H9 (cell line): ENCODE measurements at regions not wholly inside any gene's neighbourhood (a gene's known extent, or its start where the extent isn't known, plus 50 kb on each side); places are given as distances from the start of the nearest gene placed in this dataset.

Experiments used
- DNase-seq: peaks from one replicate; pipeline ENCODE4 v3.0.0-alpha.2; 2017
- H2AFZ ChIP-seq: one replicate; pipeline ENCODE4 v1.6.1; 2013; ENCODE audit warnings: mild to moderate bottlenecking, low read length, control low read depth, moderate library complexity
- H2AK5ac ChIP-seq: 2 replicates; pipeline ENCODE4 v1.6.1; 2013; ENCODE audit warnings: low read length, control low read depth, mixed read lengths; ENCODE audit not compliant: insufficient read length
- H2BK120ac ChIP-seq: one replicate; pipeline ENCODE4 v1.6.1; 2013; ENCODE audit warnings: low read depth, mild to moderate bottlenecking, low read length, control low read depth, inconsistent platforms; ENCODE audit not compliant: poor library complexity, severe bottlenecking
- H2BK12ac ChIP-seq: 2 replicates; pipeline ENCODE4 v1.6.1; 2013; ENCODE audit warnings: low read length, control low read depth, mixed read lengths, low read depth; ENCODE audit not compliant: insufficient read length
- H2BK15ac ChIP-seq: 2 replicates; pipeline ENCODE4 v1.6.1; 2013; ENCODE audit warnings: low read depth, low read length, control low read depth
- H2BK20ac ChIP-seq: one replicate; pipeline ENCODE4 v1.6.1; 2013; ENCODE audit warnings: low read depth, mild to moderate bottlenecking, low read length, control low read depth, inconsistent platforms; ENCODE audit not compliant: poor library complexity, severe bottlenecking
- H2BK5ac ChIP-seq: 2 replicates; pipeline ENCODE4 v1.6.1; 2013; ENCODE audit warnings: low read length, control low read depth, mixed read lengths; ENCODE audit not compliant: insufficient read length
- H3K14ac ChIP-seq: 2 replicates; pipeline ENCODE4 v1.6.1; 2013; ENCODE audit warnings: low read length, control low read depth; ENCODE audit not compliant: insufficient read depth
- H3K18ac ChIP-seq: 2 replicates; pipeline ENCODE4 v1.6.1; 2013; ENCODE audit warnings: low read depth, mild to moderate bottlenecking, mixed read lengths, low read length, control low read depth; ENCODE audit not compliant: insufficient read length
- H3K23ac ChIP-seq: 2 replicates; pipeline ENCODE4 v1.6.1; 2013; ENCODE audit warnings: low read length, control low read depth, mixed read lengths, low read depth; ENCODE audit not compliant: insufficient read length
- H3K23me2 ChIP-seq: 2 replicates; pipeline ENCODE4 v1.6.1; 2013; ENCODE audit warnings: low read depth, mild to moderate bottlenecking, mixed read lengths, low read length, control low read depth; ENCODE audit not compliant: insufficient read length, poor library complexity, severe bottlenecking
- H3K27ac ChIP-seq: 2 replicates; pipeline ENCODE4 v1.5.1; 2013; ENCODE audit warnings: low read length, control low read depth, mixed read lengths, low read depth; ENCODE audit not compliant: insufficient read length
- H3K27me3 ChIP-seq: 2 replicates; pipeline ENCODE4 v1.6.1; 2013; ENCODE audit warnings: low read length, control low read depth, inconsistent platforms; ENCODE audit not compliant: insufficient read depth
- H3K4ac ChIP-seq: 2 replicates; pipeline ENCODE4 v1.6.1; 2013; ENCODE audit warnings: low read depth, mild to moderate bottlenecking, control low read depth, inconsistent platforms, low read length, moderate library complexity
- H3K4me1 ChIP-seq: 2 replicates; pipeline ENCODE4 v1.6.1; 2013; ENCODE audit warnings: low read length, control low read depth, inconsistent platforms; ENCODE audit not compliant: insufficient read depth
- H3K4me2 ChIP-seq: 2 replicates; pipeline ENCODE4 v1.6.1; 2013; ENCODE audit warnings: low read length, control low read depth, mixed read lengths; ENCODE audit not compliant: insufficient read length, insufficient read depth
- H3K56ac ChIP-seq: 2 replicates; pipeline ENCODE4 v1.6.1; 2013; ENCODE audit warnings: low read depth, mild to moderate bottlenecking, mixed read lengths, low read length, control low read depth; ENCODE audit not compliant: insufficient read length
- H3K79me1 ChIP-seq: 2 replicates; pipeline ENCODE4 v1.6.1; 2013; ENCODE audit warnings: low read depth, mild to moderate bottlenecking, moderate library complexity, low read length, control low read depth, inconsistent platforms; ENCODE audit not compliant: insufficient read depth, poor library complexity, severe bottlenecking
- H3K79me2 ChIP-seq: 2 replicates; pipeline ENCODE4 v1.6.1; 2013; ENCODE audit warnings: low read length, control low read depth, inconsistent platforms; ENCODE audit not compliant: insufficient read depth
- H3K9ac ChIP-seq: 2 replicates; pipeline ENCODE4 v1.6.1; 2013; ENCODE audit warnings: low read length, control low read depth, mixed read lengths; ENCODE audit not compliant: insufficient read length; ENCODE audit errors: extremely low read depth
- H3K9me3 ChIP-seq: one replicate; pipeline ENCODE4 v1.6.1; 2013; ENCODE audit warnings: low read depth, low read length, inconsistent platforms; ENCODE audit not compliant: control insufficient read depth
- H3T11ph ChIP-seq: one replicate; pipeline ENCODE4 v1.6.1; 2013; ENCODE audit warnings: mild to moderate bottlenecking, low read length, control low read depth, inconsistent platforms
- H4K20me1 ChIP-seq: one replicate; pipeline ENCODE4 v1.6.1; 2013; ENCODE audit not compliant: control insufficient read depth, insufficient read length, insufficient read depth
- H4K5ac ChIP-seq: 2 replicates; pipeline ENCODE4 v1.6.1; 2013; ENCODE audit warnings: low read depth, mild to moderate bottlenecking, mixed read lengths, low read length, control low read depth; ENCODE audit not compliant: insufficient read length
- H4K8ac ChIP-seq: replicated peaks from 2 replicates; pipeline ENCODE4 v1.6.1; 2013; ENCODE audit warnings: low read length, control low read depth, mixed read lengths, low read depth; ENCODE audit not compliant: insufficient read length
- H4K91ac ChIP-seq: 2 replicates; pipeline ENCODE4 v1.6.1; 2013; ENCODE audit warnings: low read depth, mild to moderate bottlenecking, moderate library complexity, mixed read lengths, low read length, control low read depth; ENCODE audit not compliant: insufficient read length
- H3K27ac Mint-ChIP-seq, 3 experiments: 2 replicates in 2 of 3; 3 replicates in 1 of 3; pipeline ENCODE4 v1.8.0; 2020 to 2021; ENCODE audit warnings: mixed read lengths in 3 of 3, mild to moderate bottlenecking in 1 of 3, moderate library complexity in 1 of 3
- H3K27me3 Mint-ChIP-seq: 2 replicates; pipeline ENCODE4 v1.8.0; 2021; ENCODE audit warnings: low read depth, mild to moderate bottlenecking, moderate library complexity, mixed read lengths
- H3K36me3 Mint-ChIP-seq, 3 experiments: 2 replicates in 2 of 3; 3 replicates in 1 of 3; pipeline ENCODE4 v1.8.0; 2020 to 2021; ENCODE audit warnings: low read depth in 3 of 3, mixed read lengths in 3 of 3; ENCODE audit not compliant: insufficient read depth in 1 of 3
- H3K4me1 Mint-ChIP-seq, 2 experiments: 2 replicates each; pipeline ENCODE4 v1.8.0; 2020; ENCODE audit warnings: mixed read lengths in 2 of 2
- H3K4me3 Mint-ChIP-seq, 2 experiments: 2 replicates in 1 of 2; 3 replicates in 1 of 2; pipeline ENCODE4 v1.8.0; 2020 to 2021; ENCODE audit warnings: mild to moderate bottlenecking in 2 of 2, mixed read lengths in 2 of 2, moderate library complexity in 1 of 2
- H3K9me3 Mint-ChIP-seq, 2 experiments: 2 replicates in 1 of 2; 3 replicates in 1 of 2; pipeline ENCODE4 v1.8.0; 2020; ENCODE audit warnings: mild to moderate bottlenecking in 2 of 2, mixed read lengths in 2 of 2, moderate library complexity in 1 of 2
- CTCF ChIP-seq: fragments of 200-600 bp; sonication (generic); conservative IDR thresholded peaks from 3 replicates; pipeline ENCODE4 v1.8.0; 2021; ENCODE audit warnings: antibody characterized with exemption, mild to moderate bottlenecking
- WGBS: extraction: QIAGEN DNeasy Blood & Tissue Kit; methylation state at CpG from one replicate; pipeline ENCODE4 v1.1.7; 2013; ENCODE audit warnings: missing lambda C conversion rate, low lambda C conversion rate, mixed read lengths; ENCODE audit not compliant: insufficient read length; ENCODE audit errors: extremely low coverage; 5-methylcytosine and 5-hydroxymethylcytosine counted together

- H3K4me2 ChIP-seq = no peak overlapping the region
- WGBS = no CpG with 5 or more reads among the region's 2 CpGs
- no peak overlapping the region for H4K5ac ChIP-seq
- H3K27ac ChIP-seq = no peak overlapping the region
- no peaks in the 10 kb centered on the region for H3K23me2 ChIP-seq
- no peak overlapping the region for H3K4ac ChIP-seq
- no peaks in the 10 kb centered on the region for H3K4me1 ChIP-seq
- no peak overlapping the region for H2BK12ac ChIP-seq
- no peak overlapping the region for H3K14ac ChIP-seq
- H3K18ac ChIP-seq = no peak overlapping the region
- H3K79me2 ChIP-seq = no peaks in the 10 kb centered on the region
- H2BK120ac ChIP-seq = no peak overlapping the region
- H2AFZ ChIP-seq = no peak overlapping the region
- no peak overlapping the region for H3K56ac ChIP-seq
- DNase-seq = no peak
- no peak overlapping the region for H2BK20ac ChIP-seq
- H4K20me1 ChIP-seq = no peaks in the 10 kb centered on the region
- no peak overlapping the region for H2BK5ac ChIP-seq
- H2AK5ac ChIP-seq = no peak overlapping the region
- no peaks in the 10 kb centered on the region for H3K9me3 ChIP-seq
- H4K8ac ChIP-seq = no peak overlapping the region
- H3K79me1 ChIP-seq = no peaks in the 10 kb centered on the region
- no peak overlapping the region for H3T11ph ChIP-seq
- H4K91ac ChIP-seq = no peak overlapping the region
- Mint-ChIP-seq H3K9me3 (peaks cover 0 to 3% of the 10 kb centered on the region in 2 experiments; a peak in 2 of 5 replicates), H3K4me1 (peaks cover 0 to 3% of the 10 kb centered on the region in 2 experiments; a peak in 1 of 4 replicates), H3K4me3 (no peak overlapping the region), H3K27ac (no peak overlapping the region), H3K36me3 (no peaks in the 10 kb centered on the region), H3K27me3 (no peaks in the 10 kb centered on the region)
- H2BK15ac ChIP-seq = no peak overlapping the region
- H3K23ac ChIP-seq = no peak overlapping the region
- TF ChIP-seq CTCF = no peak
- H3K27me3 ChIP-seq = no peaks in the 10 kb centered on the region
- no peak overlapping the region for H3K9ac ChIP-seq
Measured at GRCh38 chr4:124230268-124230667, 482.3 kb downstream of the ANKRD50 start.
